ENCODE measurements at regions not wholly inside any gene's neighbourhood (a gene's known extent, or its start where the extent isn't known, plus 50 kb on each side); places are given as distances from the start of the nearest gene placed in this dataset.

GRCh38 chr2:53067533-53067932, 700.1 kb upstream of the CHAC2 start:
- H3K9me3 Mint-ChIP-seq: peaks cover 8% of the 10 kb centered on the region
- H3K27me3 Mint-ChIP-seq (ENCODE audit: low read depth, poor library complexity): no peaks in the 10 kb centered on the region
- peak overlapping the region; percentile 15 for H3K27ac Mint-ChIP-seq
- H3K36me3 Mint-ChIP-seq (ENCODE audit: low read depth): no peaks in the 10 kb centered on the region
- peaks cover 15% of the 10 kb centered on the region for H3K4me1 Mint-ChIP-seq
- DNase-seq: no peak
- no peak overlapping the region for H3K4me3 Mint-ChIP-seq
- TF ChIP-seq CTCF (IDR thresholded peaks at IDR 0.05): no peak

DNA sequence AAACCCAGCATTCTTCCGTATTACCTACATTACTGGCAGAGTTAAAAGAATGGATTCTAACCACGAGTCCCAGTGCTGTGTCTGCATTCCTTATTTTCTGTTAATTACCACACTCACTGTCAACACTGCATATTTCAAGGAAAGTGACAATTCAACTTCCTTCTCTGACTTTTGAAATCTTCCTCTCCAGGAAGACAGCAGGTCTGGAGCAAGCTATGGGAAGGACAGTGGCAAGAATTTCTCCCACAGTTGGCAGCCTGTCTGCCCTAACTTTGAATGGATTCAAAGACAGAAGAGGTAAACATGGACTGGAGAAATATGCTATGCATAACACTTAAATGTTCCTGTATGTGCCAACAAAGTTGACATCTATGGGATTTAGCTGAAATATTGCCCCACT, 700.5 kb upstream of the CHAC2 start:
- TF ChIP-seq CTCF (IDR thresholded peaks at IDR 0.05): no peak
- Mint-ChIP-seq H3K4me1 (peaks cover 15% of the 10 kb centered on the region), H3K36me3 (ENCODE audit: low read depth) (no peaks in the 10 kb centered on the region), H3K9me3 (peaks cover 11% of the 10 kb centered on the region), H3K27me3 (ENCODE audit: low read depth, poor library complexity) (no peaks in the 10 kb centered on the region), H3K4me3 (no peak overlapping the region), H3K27ac (peak overlapping the region; percentile 27)
- DNase-seq: no peak

DNA sequence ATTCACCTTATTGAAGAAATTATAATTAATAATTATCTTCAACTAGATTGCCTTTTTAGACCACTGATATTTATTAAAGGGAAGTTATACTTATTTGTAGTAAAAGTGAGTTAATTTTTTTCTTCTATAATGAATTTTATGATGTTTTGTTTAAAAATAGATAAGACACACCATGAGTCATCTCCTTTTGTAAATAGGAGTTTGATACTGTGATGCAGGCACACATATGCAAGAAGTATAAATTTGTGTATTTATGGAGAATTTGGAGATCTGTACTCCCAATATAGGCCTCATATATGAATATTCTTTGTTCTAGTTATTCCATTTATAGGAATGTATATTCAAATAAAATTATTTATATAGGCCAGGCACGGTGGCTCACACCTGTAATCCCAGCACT, 703.5 kb upstream of the CHAC2 start:
- Mint-ChIP-seq H3K9me3 (peaks cover 4% of the 10 kb centered on the region), H3K36me3 (ENCODE audit: low read depth) (no peaks in the 10 kb centered on the region), H3K4me1 (peaks cover 15% of the 10 kb centered on the region), H3K27ac (no peak overlapping the region), H3K4me3 (no peak overlapping the region), H3K27me3 (ENCODE audit: low read depth, poor library complexity) (no peaks in the 10 kb centered on the region)
- DNase-seq: no peak
- no peak for TF ChIP-seq CTCF (IDR thresholded peaks at IDR 0.05)

- TF ChIP-seq CTCF (IDR thresholded peaks at IDR 0.05): no peak
- peak overlapping the region; percentile 90 for H3K27ac Mint-ChIP-seq
- DNase-seq: no peak
- H3K36me3 Mint-ChIP-seq (ENCODE audit: low read depth): no peaks in the 10 kb centered on the region
- H3K4me1 Mint-ChIP-seq: peaks cover 4% of the 10 kb centered on the region
- no peak overlapping the region for H3K4me3 Mint-ChIP-seq
- H3K9me3 Mint-ChIP-seq: peaks cover 4% of the 10 kb centered on the region
- H3K27me3 Mint-ChIP-seq (ENCODE audit: low read depth, poor library complexity): no peaks in the 10 kb centered on the region
These were observed 709.1 kb upstream of the CHAC2 start for GRCh38 chr2:53058526-53058925.

DNA sequence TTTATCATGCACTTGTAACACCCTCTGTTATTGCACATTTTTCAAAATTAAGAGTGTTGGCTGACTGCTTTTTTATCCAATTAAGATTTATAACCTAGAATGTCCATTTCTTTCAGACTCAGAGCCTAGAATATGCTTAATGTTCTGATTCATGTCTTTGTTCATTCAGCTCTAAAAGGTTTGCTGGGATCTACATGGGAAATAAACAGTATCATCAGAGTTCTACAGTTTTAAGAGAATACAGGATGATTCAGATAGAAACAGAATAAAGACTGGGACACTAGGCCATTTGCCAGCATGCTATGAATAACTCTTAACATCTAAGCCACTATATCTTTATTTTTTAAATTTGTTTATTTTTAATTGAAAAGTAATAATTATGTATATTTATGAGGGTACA, 713.7 kb upstream of the CHAC2 start:
- Mint-ChIP-seq H3K36me3 (ENCODE audit: low read depth) (no peaks in the 10 kb centered on the region), H3K27me3 (ENCODE audit: low read depth, poor library complexity) (no peaks in the 10 kb centered on the region), H3K9me3 (no peaks in the 10 kb centered on the region), H3K4me1 (peaks cover 4% of the 10 kb centered on the region), H3K4me3 (no peak overlapping the region), H3K27ac (no peak overlapping the region)
- DNase-seq: no peak
- no peak for TF ChIP-seq CTCF (IDR thresholded peaks at IDR 0.05)

- peaks cover 7% of the 10 kb centered on the region for H3K9me3 Mint-ChIP-seq
- no peak overlapping the region for H3K27ac Mint-ChIP-seq
- H3K27me3 Mint-ChIP-seq (ENCODE audit: low read depth, poor library complexity): no peaks in the 10 kb centered on the region
- DNase-seq: no peak
- no peaks in the 10 kb centered on the region for H3K36me3 Mint-ChIP-seq (ENCODE audit: low read depth)
- no peak for TF ChIP-seq CTCF (IDR thresholded peaks at IDR 0.05)
- no peak overlapping the region for H3K4me3 Mint-ChIP-seq
- no peaks in the 10 kb centered on the region for H3K4me1 Mint-ChIP-seq
These were observed 716.4 kb upstream of the CHAC2 start for GRCh38 chr2:53051157-53051556.
